ENCODE measurements at regions not wholly inside any gene's neighbourhood (a gene's known extent, or its start where the extent isn't known, plus 50 kb on each side); places are given as distances from the start of the nearest gene placed in this dataset.

- Histone ChIP-seq H3K9me3 (ENCODE audit: low read depth) (no peaks in the 10 kb centered on the region), H3K27ac (no peak overlapping the region), H3K79me2 (no peaks in the 10 kb centered on the region), H4K20me1 (ENCODE audit: insufficient read depth, poor library complexity, severe bottlenecking) (no peaks in the 10 kb centered on the region), H3K27me3 (no peaks in the 10 kb centered on the region), H3K4me3 (no peak overlapping the region), H3K36me3 (replicated peaks; ENCODE audit: insufficient read depth, low read depth) (no peaks in the 10 kb centered on the region), H3K4me2 (no peak overlapping the region), H2AFZ (no peak overlapping the region), H3K4me1 (ENCODE audit: insufficient read depth) (peaks cover 2% of the 10 kb centered on the region), H3K9me2 (replicated peaks; ENCODE audit: insufficient read depth) (no peaks in the 10 kb centered on the region)
- 75% methylated on average over 1 of the region's 1 CpG for WGBS (ENCODE audit: low lambda C conversion rate, missing lambda C conversion rate)
- DNase-seq (ENCODE audit: low spot score) = no peak
- no peak for TF ChIP-seq EZH2phosphoT487 (IDR thresholded peaks at IDR 0.05; ENCODE audit: low read depth, severe bottlenecking, unreplicated experiment)
- TF ChIP-seq CTCF (IDR thresholded peaks at IDR 0.05; ENCODE audit: poor library complexity) = no peak
- no peak for TF ChIP-seq EZH2 (IDR thresholded peaks at IDR 0.05; ENCODE audit: borderline replicate concordance)
Measured at GRCh38 chr12:94718114-94718513, 67.8 kb upstream of the TMCC3 start.

- no peak overlapping the region for H3K4me3 ChIP-seq
- H3K9me3 ChIP-seq (ENCODE audit: low read depth) = no peaks in the 10 kb centered on the region
- WGBS (ENCODE audit: low lambda C conversion rate, missing lambda C conversion rate) = 82% methylated on average over 1 of the region's 1 CpG
- no peaks in the 10 kb centered on the region for H3K79me2 ChIP-seq
- TF ChIP-seq EZH2 (IDR thresholded peaks at IDR 0.05; ENCODE audit: borderline replicate concordance) (no peak), CTCF (IDR thresholded peaks at IDR 0.05; ENCODE audit: poor library complexity) (no peak), EZH2phosphoT487 (IDR thresholded peaks at IDR 0.05; ENCODE audit: low read depth, severe bottlenecking, unreplicated experiment) (no peak)
- H3K27me3 ChIP-seq = no peaks in the 10 kb centered on the region
- H2AFZ ChIP-seq = no peak overlapping the region
- no peak overlapping the region for H3K4me2 ChIP-seq
- H3K27ac ChIP-seq = no peak overlapping the region
- no peaks in the 10 kb centered on the region for H3K9me2 ChIP-seq (replicated peaks; ENCODE audit: insufficient read depth)
- peaks cover 3% of the 10 kb centered on the region for H3K4me1 ChIP-seq (ENCODE audit: insufficient read depth)
- DNase-seq (ENCODE audit: low spot score) = no peak
- H4K20me1 ChIP-seq (ENCODE audit: insufficient read depth, poor library complexity, severe bottlenecking) = no peaks in the 10 kb centered on the region
- H3K36me3 ChIP-seq (replicated peaks; ENCODE audit: insufficient read depth, low read depth) = no peaks in the 10 kb centered on the region
Measured at GRCh38 chr12:94717656-94718055, 67.3 kb upstream of the TMCC3 start.

- no peak overlapping the region for H3K4me3 ChIP-seq
- no peaks in the 10 kb centered on the region for H3K9me3 ChIP-seq (ENCODE audit: low read depth)
- H2AFZ ChIP-seq = no peak overlapping the region
- 72% methylated on average over 8 of the region's 8 CpGs for WGBS (ENCODE audit: low lambda C conversion rate, missing lambda C conversion rate)
- no peaks in the 10 kb centered on the region for H3K27me3 ChIP-seq
- no peaks in the 10 kb centered on the region for H4K20me1 ChIP-seq (ENCODE audit: insufficient read depth, poor library complexity, severe bottlenecking)
- peaks cover 3% of the 10 kb centered on the region for H3K4me1 ChIP-seq (ENCODE audit: insufficient read depth)
- H3K27ac ChIP-seq = no peak overlapping the region
- DNase-seq (ENCODE audit: low spot score) = no peak
- no peaks in the 10 kb centered on the region for H3K79me2 ChIP-seq
- H3K4me2 ChIP-seq = no peak overlapping the region
- TF ChIP-seq CTCF (IDR thresholded peaks at IDR 0.05; ENCODE audit: poor library complexity) = no peak
- TF ChIP-seq EZH2phosphoT487 (IDR thresholded peaks at IDR 0.05; ENCODE audit: low read depth, severe bottlenecking, unreplicated experiment) = no peak
- no peak for TF ChIP-seq EZH2 (IDR thresholded peaks at IDR 0.05; ENCODE audit: borderline replicate concordance)
- H3K9me2 ChIP-seq (replicated peaks; ENCODE audit: insufficient read depth) = no peaks in the 10 kb centered on the region
- no peaks in the 10 kb centered on the region for H3K36me3 ChIP-seq (replicated peaks; ENCODE audit: insufficient read depth, low read depth)
Measured at GRCh38 chr12:94717108-94717507, 66.8 kb upstream of the TMCC3 start.

GRCh38 chr12:94716339-94716738 lies 66.0 kb upstream of the TMCC3 start:
- no peaks in the 10 kb centered on the region for H3K36me3 ChIP-seq (replicated peaks; ENCODE audit: insufficient read depth, low read depth)
- TF ChIP-seq EZH2 (IDR thresholded peaks at IDR 0.05; ENCODE audit: borderline replicate concordance) (no peak), CTCF (IDR thresholded peaks at IDR 0.05; ENCODE audit: poor library complexity) (no peak), EZH2phosphoT487 (IDR thresholded peaks at IDR 0.05; ENCODE audit: low read depth, severe bottlenecking, unreplicated experiment) (no peak)
- H3K27me3 ChIP-seq = no peaks in the 10 kb centered on the region
- H3K79me2 ChIP-seq = no peaks in the 10 kb centered on the region
- no peaks in the 10 kb centered on the region for H3K9me3 ChIP-seq (ENCODE audit: low read depth)
- no peak overlapping the region for H3K4me2 ChIP-seq
- H4K20me1 ChIP-seq (ENCODE audit: insufficient read depth, poor library complexity, severe bottlenecking) = no peaks in the 10 kb centered on the region
- DNase-seq (ENCODE audit: low spot score) = no peak
- H2AFZ ChIP-seq = no peak overlapping the region
- WGBS (ENCODE audit: low lambda C conversion rate, missing lambda C conversion rate) = 96% methylated on average over 6 of the region's 6 CpGs
- peaks cover 3% of the 10 kb centered on the region for H3K4me1 ChIP-seq (ENCODE audit: insufficient read depth)
- H3K4me3 ChIP-seq = no peak overlapping the region
- H3K27ac ChIP-seq = no peak overlapping the region
- no peaks in the 10 kb centered on the region for H3K9me2 ChIP-seq (replicated peaks; ENCODE audit: insufficient read depth)

All from hepatocyte (in vitro differentiated cells).